IMR-90 (cell line): ENCODE measurements at regions not wholly inside any gene's neighbourhood (a gene's known extent, or its start where the extent isn't known, plus 50 kb on each side); places are given as distances from the start of the nearest gene placed in this dataset.

ENCODE experiments used
- ATAC-seq: fragments of 200-7000 bp; cut with Tn5 transposase; 2 replicates; pipeline ENCODE4 v1.9.1; 2020; ENCODE audit warnings: low read depth, mild to moderate bottlenecking, moderate library complexity
- BruUV-seq: library from RNA; stranded (reverse); fragments of 400-500 nt; replicated peaks from 2 replicates; lab custom pipeline; 2021; lab: Mats Ljungman, UMichigan
- CTCF ChIA-PET: fragments of 300-600 bp; formaldehyde crosslinking; extraction: SDS; loops from one replicate; lab custom pipeline; 2021; ENCODE audit warnings: antibody characterized with exemption; lab: Yijun Ruan, JAX
- POLR2A ChIA-PET: fragments of 300-600 bp; sonication (Branson Sonifier 250); formaldehyde crosslinking; loops from one replicate; lab custom pipeline; 2022; ENCODE audit warnings: antibody characterized with exemption; ENCODE audit not compliant: unreplicated experiment; lab: Charles Lee
- DNase-seq: peaks from one replicate; pipeline ENCODE4 v3.0.0; 2013
- H2AFZ ChIP-seq: replicated peaks from 2 replicates; pipeline ENCODE3; 2013; ENCODE audit warnings: low read length, mild to moderate bottlenecking; ENCODE audit not compliant: poor library complexity
- H2AK5ac ChIP-seq: 2 replicates; pipeline ENCODE4 v1.6.1; 2013; ENCODE audit warnings: low read depth, low read length, inconsistent platforms
- H2AK9ac ChIP-seq: replicated peaks from 2 replicates; pipeline ENCODE3; 2013; ENCODE audit warnings: mild to moderate bottlenecking, low read depth, low read length, moderate library complexity; ENCODE audit not compliant: poor library complexity
- H2BK120ac ChIP-seq: 2 replicates; pipeline ENCODE4 v1.6.1; 2013; ENCODE audit warnings: low read depth, low read length, inconsistent platforms
- H2BK15ac ChIP-seq: 3 replicates; pipeline ENCODE4 v1.6.1; 2013; ENCODE audit warnings: low read depth, low read length, inconsistent platforms
- H2BK20ac ChIP-seq: 2 replicates; pipeline ENCODE4 v1.6.1; 2013; ENCODE audit warnings: low read depth, mild to moderate bottlenecking, inconsistent platforms, low read length, moderate library complexity
- H2BK5ac ChIP-seq: 2 replicates; pipeline ENCODE4 v1.6.1; 2013; ENCODE audit warnings: mild to moderate bottlenecking, low read depth, low read length, inconsistent platforms; ENCODE audit not compliant: poor library complexity, severe bottlenecking
- H3K14ac ChIP-seq: replicated peaks from 2 replicates; pipeline ENCODE4 v1.6.1; 2013; ENCODE audit warnings: low read depth, low read length, inconsistent platforms
- H3K18ac ChIP-seq: 2 replicates; pipeline ENCODE4 v1.6.1; 2013; ENCODE audit warnings: low read depth, low read length, control low read depth
- H3K23ac ChIP-seq: 2 replicates; pipeline ENCODE4 v1.6.1; 2013; ENCODE audit warnings: low read depth, low read length, inconsistent platforms
- H3K27ac ChIP-seq: 2 replicates; pipeline ENCODE4 v1.5.1; 2013; ENCODE audit warnings: mild to moderate bottlenecking, control low read depth, low read length; ENCODE audit not compliant: insufficient read depth
- H3K27me3 ChIP-seq: 2 replicates; pipeline ENCODE4 v1.6.1; 2013; ENCODE audit warnings: low read length; ENCODE audit not compliant: control insufficient read depth, insufficient read depth
- H3K36me3 ChIP-seq: 2 replicates; pipeline ENCODE4 v1.6.1; 2013; ENCODE audit warnings: low read length, mixed read lengths; ENCODE audit not compliant: control insufficient read depth, insufficient read depth
- H3K4ac ChIP-seq: 2 replicates; pipeline ENCODE4 v1.6.1; 2013; ENCODE audit warnings: low read depth, low read length, inconsistent platforms
- H3K4me1 ChIP-seq: 2 replicates; pipeline ENCODE4 v1.6.1; 2013; ENCODE audit warnings: low read length, mixed read lengths; ENCODE audit not compliant: control insufficient read depth, insufficient read depth
- H3K4me2 ChIP-seq: 2 replicates; pipeline ENCODE4 v1.6.1; 2013; ENCODE audit warnings: low read depth, mild to moderate bottlenecking, control low read depth, low read length, moderate library complexity
- H3K4me3 ChIP-seq: 2 replicates; pipeline ENCODE4 v1.5.1; 2013; ENCODE audit warnings: low read depth, mild to moderate bottlenecking, control low read depth, low read length, moderate library complexity; ENCODE audit not compliant: insufficient read depth
- H3K56ac ChIP-seq: 2 replicates; pipeline ENCODE4 v1.6.1; 2013; ENCODE audit warnings: low read length, inconsistent platforms; ENCODE audit not compliant: insufficient read depth; ENCODE audit errors: extremely low read depth
- H3K79me1 ChIP-seq, 2 experiments: 2 replicates each; pipeline ENCODE4 v1.6.1; 2013; ENCODE audit warnings: low read length in 2 of 2, inconsistent platforms in 1 of 2, low read depth in 1 of 2
- H3K9ac ChIP-seq: 2 replicates; pipeline ENCODE4 v1.6.1; 2013; ENCODE audit warnings: low read depth, low read length, control low read depth
- H3K9me1 ChIP-seq: 2 replicates; pipeline ENCODE4 v1.6.1; 2013; ENCODE audit warnings: low read length, inconsistent platforms; ENCODE audit not compliant: insufficient read depth
- H3K9me3 ChIP-seq: 2 replicates; pipeline ENCODE4 v1.6.1; 2013; ENCODE audit warnings: low read length; ENCODE audit not compliant: control insufficient read depth, insufficient read depth
- H4K20me1 ChIP-seq: 2 replicates; pipeline ENCODE4 v1.6.1; 2013; ENCODE audit warnings: low read length, inconsistent platforms; ENCODE audit not compliant: insufficient read depth
- H4K5ac ChIP-seq: 2 replicates; pipeline ENCODE4 v1.6.1; 2013; ENCODE audit warnings: mild to moderate bottlenecking, low read depth, low read length, control low read depth
- H4K8ac ChIP-seq, 2 experiments: 2 replicates each; pipeline ENCODE4 v1.6.1; 2013; ENCODE audit warnings: low read depth in 2 of 2, low read length in 2 of 2, control low read depth in 1 of 2, inconsistent platforms in 1 of 2
- H4K91ac ChIP-seq: 2 replicates; pipeline ENCODE4 v1.6.1; 2013; ENCODE audit warnings: low read depth, low read length, inconsistent platforms; ENCODE audit not compliant: insufficient read depth
- BHLHE40 ChIP-seq: fragments of 150-350 bp; IDR thresholded peaks from 2 replicates; pipeline ENCODE4 v1.6.1; 2016; ENCODE audit warnings: mild to moderate bottlenecking, low read depth, low read length
- ELK1 ChIP-seq: fragments of 150-350 bp; IDR thresholded peaks from 2 replicates; pipeline ENCODE4 v1.6.1; 2016; ENCODE audit warnings: low read depth, mild to moderate bottlenecking, low read length, moderate library complexity, borderline replicate concordance
- WGBS, 2 experiments: methylation state at CpG; one replicate each; pipeline versions ENCODE4 v1.1.5 to v1.1.7; 2013; ENCODE audit warnings: missing lambda C conversion rate in 2 of 2; ENCODE audit not compliant: insufficient read length in 1 of 2; ENCODE audit errors: extremely low coverage in 2 of 2; 5-methylcytosine and 5-hydroxymethylcytosine counted together
- dilution Hi-C: fragments of 300-500 bp; cut with HindIII; formaldehyde crosslinking; loops from one replicate; pipeline ENCODE4 v1.14.3; 2018; ENCODE audit warnings: low sequenced_read_pairs; ENCODE audit not compliant: unreplicated experiment
- in situ Hi-C: fragments of 300-500 bp; cut with MboI; formaldehyde crosslinking; loops from 3 replicates; pipeline ENCODE4 v1.14.3; 2019; ENCODE audit warnings: low sequenced_read_pairs, inconsistent platforms, mixed read lengths
- intact Hi-C: fragments of 100-400 bp; cut with micrococcal nuclease; formaldehyde crosslinking; loops from 2 replicates; pipeline ENCODE4 v1.10.0; 2022

GRCh38 chr1:234870020-234870981 lies 258.3 kb downstream of the TOMM20 start:
- Histone ChIP-seq H3K23ac (no peak overlapping the region), H4K20me1 (no peaks in the 10 kb centered on the region), H2AK5ac (peak overlapping the region; percentile 77), H3K4me1 (peaks cover 5% of the 10 kb centered on the region), H4K5ac (no peak overlapping the region), H3K4ac (peak overlapping the region; percentile 58), H4K91ac (no peak overlapping the region; the same call in 1 of the 2 replicates), H2BK5ac (no peak overlapping the region), H2BK20ac (peak overlapping the region; percentile 40), H2AFZ (peak overlapping the region; percentile 40), H2AK9ac (no peak overlapping the region), H2BK15ac (peak overlapping the region; percentile 70; the same call in 1 of the 3 replicates), H3K4me3 (no peak overlapping the region), H3K9ac (no peak overlapping the region), H3K18ac (no peak overlapping the region; the same call in 1 of the 2 replicates), H3K56ac (no peak overlapping the region), H3K27me3 (no peaks in the 10 kb centered on the region), H3K9me1 (peaks cover 19% of the 10 kb centered on the region), H3K36me3 (no peaks in the 10 kb centered on the region), H3K79me1 (no peaks in the 10 kb centered on the region), H3K9me3 (peaks cover 4% of the 10 kb centered on the region), H3K4me2 (no peak overlapping the region), H2BK120ac (peak overlapping the region; percentile 3; the same call in 1 of the 2 replicates), H3K27ac (no peak overlapping the region), H4K8ac (no peak overlapping the region; a peak in 1 of 4 replicates), H3K14ac (no peak overlapping the region; the same call in 1 of the 2 replicates)
- TF ChIP-seq BHLHE40 (no peak), ELK1 (no peak)
- intact Hi-C loops (no loop called here), in situ Hi-C loops (loop anchor here (25.0 kb wide), 3 partner anchors 217 to 383 kb away; partner anchors contain the start of genes IRF2BP2 and TARBP1), dilution Hi-C loops (no loop called here)
- ATAC-seq (no peak), DNase-seq (no peak)
- ChIA-PET CTCF (no interaction called here), POLR2A (no interaction called here)
- BruUV-seq: no TSS peak
- 73% methylated on average over 2 of the region's 11 CpGs; no CpG with 5 or more reads in 1 of the 2 experiments for WGBS, 2 experiments
